CD4-positive, alpha-beta memory T cell (primary cell): ENCODE measurements at regions not wholly inside any gene's neighbourhood (a gene's known extent, or its start where the extent isn't known, plus 50 kb on each side); places are given as distances from the start of the nearest gene placed in this dataset.

ENCODE experiments used
- CTCF ChIA-PET: fragments of 350-600 bp; sonication (Branson Sonifier 250); formaldehyde crosslinking; loops from one replicate; lab custom pipeline; 2021; ENCODE audit warnings: inconsistent platforms; ENCODE audit not compliant: partially characterized antibody; lab: Charles Lee
- POLR2A ChIA-PET: fragments of 350-600 bp; sonication (Branson Sonifier 250); formaldehyde crosslinking; loops from one replicate; lab custom pipeline; 2021; ENCODE audit not compliant: partially characterized antibody; lab: Charles Lee
- DNase-seq, 5 donors: peaks; one replicate each; pipeline versions ENCODE4 v3.0.0 to v3.0.0-alpha.2; 2020 to 2022; ENCODE audit warnings: mixed read lengths in 1 of 5
- H3K27ac ChIP-seq: one replicate; pipeline ENCODE4 v1.7.0; 2013; ENCODE audit warnings: low read depth, low read length
- H3K27me3 ChIP-seq: 2 replicates; pipeline ENCODE4 v1.7.0; 2013; ENCODE audit warnings: mild to moderate bottlenecking, low read length, moderate library complexity; ENCODE audit not compliant: insufficient read depth
- H3K36me3 ChIP-seq: 2 replicates; pipeline ENCODE4 v1.7.0; 2013; ENCODE audit warnings: mild to moderate bottlenecking, low read length, moderate library complexity; ENCODE audit not compliant: insufficient read depth
- H3K4me1 ChIP-seq: 2 replicates; pipeline ENCODE4 v1.7.0; 2013; ENCODE audit warnings: mild to moderate bottlenecking, low read length, moderate library complexity; ENCODE audit not compliant: insufficient read depth
- H3K4me3 ChIP-seq, 2 donors: one replicate each; pipeline ENCODE4 v1.7.0; 2013; ENCODE audit warnings: low read length in 2 of 2, mild to moderate bottlenecking in 1 of 2
- H3K9me3 ChIP-seq, 2 donors: one replicate each; pipeline ENCODE4 v1.7.0; 2013; ENCODE audit warnings: low read length in 2 of 2, control low read depth in 1 of 2; ENCODE audit not compliant: control insufficient read depth in 1 of 2
- H3K27ac Mint-ChIP-seq, 7 donors: one replicate each; pipeline ENCODE4 v1.8.0; 2020 to 2021; ENCODE audit warnings: mixed read lengths in 7 of 7, mild to moderate bottlenecking in 6 of 7, inconsistent platforms in 3 of 7, moderate library complexity in 3 of 7
- H3K27me3 Mint-ChIP-seq, 2 donors: one replicate each; pipeline ENCODE4 v1.8.0; 2020 to 2021; ENCODE audit warnings: mixed read lengths in 2 of 2
- H3K36me3 Mint-ChIP-seq, 2 donors: one replicate each; pipeline ENCODE4 v1.8.0; 2020 to 2021; ENCODE audit warnings: mixed read lengths in 2 of 2, inconsistent platforms in 1 of 2, mild to moderate bottlenecking in 1 of 2
- H3K4me1 Mint-ChIP-seq, 4 donors: one replicate each; pipeline ENCODE4 v1.8.0; 2020 to 2021; ENCODE audit warnings: mixed read lengths in 4 of 4, mild to moderate bottlenecking in 1 of 4
- H3K4me3 Mint-ChIP-seq, 8 donors: one replicate each; pipeline ENCODE4 v1.8.0; 2020 to 2021; ENCODE audit warnings: mixed read lengths in 8 of 8, mild to moderate bottlenecking in 7 of 8, moderate library complexity in 6 of 8, inconsistent platforms in 3 of 8
- H3K9me3 Mint-ChIP-seq, 8 donors: one replicate each; pipeline ENCODE4 v1.8.0; 2020 to 2021; ENCODE audit warnings: mixed read lengths in 8 of 8, mild to moderate bottlenecking in 5 of 8, inconsistent platforms in 3 of 8, moderate library complexity in 1 of 8
- intact Hi-C: fragments of 100-400 bp; cut with micrococcal nuclease; formaldehyde crosslinking; loops from one replicate; pipeline ENCODE4 v1.15.1; 2023

GRCh38 chr9:78437296-78437695 lies 140.4 kb downstream of the PSAT1 start:
- H3K27me3 ChIP-seq: no peaks in the 10 kb centered on the region
- Mint-ChIP-seq H3K4me3 (no peak overlapping the region), H3K4me1 (peaks cover 0 to 12% (median 4%) of the 10 kb centered on the region in 4 donors), H3K9me3 (peaks cover 0 to 2% (median 0%) of the 10 kb centered on the region in 8 donors), H3K36me3 (no peaks in the 10 kb centered on the region), H3K27me3 (peaks cover 17 to 28% of the 10 kb centered on the region in 2 donors), H3K27ac (no peak overlapping the region)
- no peak overlapping the region for H3K4me3 ChIP-seq
- ChIA-PET CTCF (interaction anchor here (1.3 to 5.7 kb wide), 3 partner anchors 9 to 23 kb away, joined by 4 to 42 read pairs (median 6); no protein-coding TSS in a partner anchor), POLR2A (no interaction called here)
- no peaks in the 10 kb centered on the region for H3K36me3 ChIP-seq
- no peak overlapping the region for H3K27ac ChIP-seq
- H3K9me3 ChIP-seq: no peaks in the 10 kb centered on the region
- H3K4me1 ChIP-seq: peaks cover 5% of the 10 kb centered on the region
- no peak for DNase-seq
- intact Hi-C loops: no loop called here

GRCh38 chr9:78437806-78438205 lies 140.9 kb downstream of the PSAT1 start:
- ChIA-PET POLR2A (no interaction called here), CTCF (interaction anchor here (1.3 to 5.7 kb wide), 7 partner anchors 9 to 32 kb away, joined by 3 to 42 read pairs (median 7); no protein-coding TSS in a partner anchor)
- Histone ChIP-seq H3K4me1 (peaks cover 5% of the 10 kb centered on the region), H3K9me3 (no peaks in the 10 kb centered on the region), H3K4me3 (no peak overlapping the region), H3K36me3 (no peaks in the 10 kb centered on the region), H3K27me3 (no peaks in the 10 kb centered on the region), H3K27ac (no peak overlapping the region)
- Mint-ChIP-seq H3K4me1 (peaks cover 0 to 12% (median 4%) of the 10 kb centered on the region in 4 donors), H3K27ac (no peak overlapping the region), H3K27me3 (peaks cover 17 to 28% of the 10 kb centered on the region in 2 donors), H3K4me3 (no peak overlapping the region), H3K36me3 (no peaks in the 10 kb centered on the region), H3K9me3 (peaks cover 0 to 2% (median 0%) of the 10 kb centered on the region in 8 donors)
- intact Hi-C loops: no loop called here
- no peak for DNase-seq

GRCh38 chr9:78438211-78438610 lies 141.3 kb downstream of the PSAT1 start:
- Histone ChIP-seq H3K4me3 (no peak overlapping the region), H3K4me1 (peaks cover 5% of the 10 kb centered on the region), H3K9me3 (no peaks in the 10 kb centered on the region), H3K27ac (no peak overlapping the region), H3K36me3 (no peaks in the 10 kb centered on the region), H3K27me3 (no peaks in the 10 kb centered on the region)
- DNase-seq: no peak
- Mint-ChIP-seq H3K27ac (no peak overlapping the region), H3K4me1 (peaks cover 0 to 12% (median 4%) of the 10 kb centered on the region in 4 donors), H3K9me3 (peaks cover 0 to 2% (median 0%) of the 10 kb centered on the region in 8 donors), H3K27me3 (peaks cover 17 to 26% of the 10 kb centered on the region in 2 donors), H3K4me3 (no peak overlapping the region), H3K36me3 (no peaks in the 10 kb centered on the region)
- intact Hi-C loops: no loop called here
- POLR2A ChIA-PET: no interaction called here
- CTCF ChIA-PET: interaction anchor here (1.3 to 5.7 kb wide), 7 partner anchors 10 to 32 kb away, joined by 3 to 42 read pairs (median 7); no protein-coding TSS in a partner anchor

GRCh38 chr9:78438780-78439179 lies 141.9 kb downstream of the PSAT1 start:
- ChIA-PET CTCF (interaction anchor here (1.2 to 5.7 kb wide), 17 partner anchors 7 to 1735 kb away, joined by 3 to 42 read pairs (median 4); no protein-coding TSS in a partner anchor), POLR2A (no interaction called here)
- Mint-ChIP-seq H3K4me1 (peaks cover 0 to 12% (median 4%) of the 10 kb centered on the region in 4 donors), H3K9me3 (peaks cover 0 to 2% (median 0%) of the 10 kb centered on the region in 8 donors), H3K27ac (no peak overlapping the region), H3K4me3 (no peak overlapping the region), H3K27me3 (peaks cover 17 to 25% of the 10 kb centered on the region in 2 donors), H3K36me3 (no peaks in the 10 kb centered on the region)
- Histone ChIP-seq H3K27ac (no peak overlapping the region), H3K9me3 (no peaks in the 10 kb centered on the region), H3K4me1 (peaks cover 5% of the 10 kb centered on the region), H3K4me3 (no peak overlapping the region), H3K36me3 (no peaks in the 10 kb centered on the region), H3K27me3 (no peaks in the 10 kb centered on the region)
- no peak for DNase-seq
- intact Hi-C loops: no loop called here

- intact Hi-C loops: no loop called here
- CTCF ChIA-PET: interaction anchor here (0.8 to 5.7 kb wide), 17 partner anchors 8 to 1735 kb away, joined by 3 to 42 read pairs (median 3); no protein-coding TSS in a partner anchor
- POLR2A ChIA-PET: no interaction called here
Measured at GRCh38 chr9:78439190-78439865, 142.4 kb downstream of the PSAT1 start.

GRCh38 chr9:78439866-78440830 lies 143.2 kb downstream of the PSAT1 start:
- DNase-seq: peak in 1 of 5 donors; percentile 16
- Mint-ChIP-seq H3K36me3 (no peaks in the 10 kb centered on the region), H3K4me1 (peaks cover 0 to 12% (median 4%) of the 10 kb centered on the region in 4 donors), H3K27ac (no peak overlapping the region), H3K9me3 (peaks cover 0 to 2% (median 0%) of the 10 kb centered on the region in 8 donors), H3K27me3 (peaks cover 15 to 20% of the 10 kb centered on the region in 2 donors), H3K4me3 (peak overlapping the region in 1 of 8 donors; percentile 5)
- intact Hi-C loops: loop anchor here (5.0 kb wide), 1 partner anchor 422 kb away; no protein-coding TSS in a partner anchor
- POLR2A ChIA-PET: no interaction called here
- Histone ChIP-seq H3K4me3 (no peak overlapping the region), H3K27ac (no peak overlapping the region), H3K36me3 (no peaks in the 10 kb centered on the region), H3K4me1 (peaks cover 5% of the 10 kb centered on the region), H3K27me3 (no peaks in the 10 kb centered on the region), H3K9me3 (no peaks in the 10 kb centered on the region)
- CTCF ChIA-PET: interaction anchor here (0.8 to 5.7 kb wide), 16 partner anchors 9 to 1734 kb away, joined by 3 to 42 read pairs (median 4); no protein-coding TSS in a partner anchor

More at GRCh38 chr9:78439190-78439865, 142.4 kb downstream of the PSAT1 start:
- Histone ChIP-seq H3K27ac (no peak overlapping the region), H3K36me3 (no peaks in the 10 kb centered on the region), H3K4me3 (no peak overlapping the region), H3K4me1 (peaks cover 5% of the 10 kb centered on the region), H3K27me3 (no peaks in the 10 kb centered on the region), H3K9me3 (no peaks in the 10 kb centered on the region)
- Mint-ChIP-seq H3K9me3 (peaks cover 0 to 2% (median 0%) of the 10 kb centered on the region in 8 donors), H3K27ac (peak overlapping the region in 1 of 7 donors; percentile 44), H3K36me3 (no peaks in the 10 kb centered on the region), H3K4me3 (peak overlapping the region in 2 of 8 donors; percentile 5 to 22), H3K4me1 (peaks cover 0 to 12% (median 4%) of the 10 kb centered on the region in 4 donors), H3K27me3 (peaks cover 17 to 25% of the 10 kb centered on the region in 2 donors)
- DNase-seq: peak; percentile 45 to 56 (median 51)
